Muscle layer of duodenum (tissue), 2 donors: ENCODE measurements at regions not wholly inside any gene's neighbourhood (a gene's known extent, or its start where the extent isn't known, plus 50 kb on each side); places are given as distances from the start of the nearest gene placed in this dataset.
"Not testable (repeated sequence)": the region's sequence is repeated elsewhere in the genome, so short reads cannot be mapped to it uniquely, and the experiment has no call there.

ENCODE experiments used
- H3K27ac ChIP-seq: one replicate; pipeline ENCODE4 v1.7.0; 2013; ENCODE audit warnings: mild to moderate bottlenecking, low read length
- H3K27me3 ChIP-seq: one replicate; pipeline ENCODE4 v1.7.0; 2013; ENCODE audit warnings: low read depth, mild to moderate bottlenecking, control low read depth, low read length
- H3K36me3 ChIP-seq, 2 donors: one replicate each; pipeline ENCODE4 v1.7.0; 2013; ENCODE audit warnings: low read length in 2 of 2, control low read depth in 1 of 2, mild to moderate bottlenecking in 1 of 2; ENCODE audit not compliant: insufficient read depth in 2 of 2, control insufficient read depth in 1 of 2
- H3K4me1 ChIP-seq, 2 donors: one replicate each; pipeline ENCODE4 v1.7.0; 2013; ENCODE audit warnings: low read length in 2 of 2, mild to moderate bottlenecking in 2 of 2, control low read depth in 1 of 2, moderate library complexity in 1 of 2; ENCODE audit not compliant: insufficient read depth in 2 of 2, control insufficient read depth in 1 of 2
- H3K4me3 ChIP-seq, 2 donors: one replicate each; pipeline ENCODE4 v1.7.0; 2013; ENCODE audit warnings: low read length in 2 of 2, low read depth in 1 of 2, mild to moderate bottlenecking in 1 of 2
- H3K9me3 ChIP-seq, 2 donors: one replicate each; pipeline ENCODE4 v1.7.0; 2013; ENCODE audit warnings: low read length in 2 of 2, control low read depth in 1 of 2, mild to moderate bottlenecking in 1 of 2; ENCODE audit not compliant: control insufficient read depth in 1 of 2
- donor health status: healthy.

DNA sequence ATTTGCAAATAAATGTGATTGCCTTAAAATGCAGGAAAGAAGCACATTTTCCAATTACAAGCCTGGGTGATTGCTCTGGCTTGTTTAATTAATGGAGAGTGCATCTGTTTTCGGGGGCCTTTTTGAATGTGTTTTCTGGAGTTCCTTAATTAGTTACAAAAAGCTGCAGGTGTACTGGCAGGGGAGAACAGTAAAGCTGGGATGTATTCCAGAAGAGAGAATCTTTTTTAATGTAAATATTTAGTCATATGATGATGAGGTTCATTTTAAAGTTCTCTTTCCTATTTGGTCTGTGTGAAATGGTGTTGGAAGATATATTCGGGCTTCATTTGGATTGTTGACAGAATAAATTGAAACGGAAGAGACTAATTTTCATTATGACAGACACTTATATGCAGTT lies 70.9 kb upstream of the N4BP1 start:
- no peaks in the 10 kb centered on the region for H3K27me3 ChIP-seq
- H3K36me3 ChIP-seq = no peaks in the 10 kb centered on the region
- no peaks in the 10 kb centered on the region for H3K9me3 ChIP-seq
- no peak overlapping the region for H3K4me3 ChIP-seq
- no peaks in the 10 kb centered on the region for H3K4me1 ChIP-seq
- H3K27ac ChIP-seq = no peak overlapping the region

DNA sequence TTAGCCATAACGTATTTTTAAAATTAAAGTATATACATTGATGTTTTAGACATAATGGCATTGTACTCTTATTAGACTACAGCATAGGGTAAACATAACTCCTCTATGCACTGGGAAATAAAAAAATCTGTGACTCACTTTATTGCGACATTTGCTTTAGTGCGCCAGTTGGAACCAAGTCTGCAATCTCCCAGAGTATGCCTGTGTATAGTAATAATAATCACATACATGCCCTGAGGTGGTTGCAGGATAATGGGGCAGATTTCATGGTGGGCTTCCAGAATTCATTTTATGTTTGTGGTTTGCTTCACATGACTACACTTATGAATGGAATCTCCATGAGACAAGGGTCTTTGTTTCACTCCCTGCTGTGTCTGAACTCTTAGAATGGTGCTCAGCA lies 66.9 kb upstream of the N4BP1 start:
- Histone ChIP-seq H3K4me1 (no peaks in the 10 kb centered on the region), H3K4me3 (no peak overlapping the region), H3K27me3 (no peaks in the 10 kb centered on the region), H3K9me3 (no peaks in the 10 kb centered on the region), H3K36me3 (no peaks in the 10 kb centered on the region), H3K27ac (no peak overlapping the region)

- H3K4me3 ChIP-seq, H3K9me3 ChIP-seq, H3K4me1 ChIP-seq, H3K27me3 ChIP-seq, H3K27ac ChIP-seq, H3K36me3 ChIP-seq: not testable (repeated sequence)
These were observed 58.2 kb upstream of the N4BP1 start for GRCh38 chr16:48668184-48668583.

DNA sequence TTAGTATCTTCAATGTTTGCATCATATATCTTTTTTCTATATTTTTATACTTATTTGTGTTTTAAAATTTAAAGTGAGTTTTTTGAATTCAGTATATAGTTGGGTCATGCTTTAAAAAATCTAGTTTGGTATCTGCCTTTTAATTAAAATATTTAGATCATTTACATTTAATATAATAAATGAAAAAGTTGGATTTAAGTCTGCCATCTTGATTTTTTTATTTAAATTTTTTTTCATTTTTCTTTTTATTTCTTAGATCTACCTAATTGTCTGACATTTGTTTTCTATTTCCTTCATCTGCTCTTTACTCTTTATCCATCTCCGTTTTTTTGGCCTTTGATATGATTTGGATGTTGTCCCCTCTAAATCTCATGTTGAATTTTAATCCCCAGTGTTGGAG lies 50.0 kb upstream of the N4BP1 start:
- Histone ChIP-seq H3K36me3 (no peaks in the 10 kb centered on the region), H3K27me3 (no peaks in the 10 kb centered on the region), H3K9me3 (peaks cover 0 to 13% of the 10 kb centered on the region in 2 donors), H3K4me1 (no peaks in the 10 kb centered on the region), H3K4me3 (no peak overlapping the region), H3K27ac (no peak overlapping the region)
